GM18519 (cell line): ENCODE measurements at regions not wholly inside any gene's neighbourhood (a gene's known extent, or its start where the extent isn't known, plus 50 kb on each side); places are given as distances from the start of the nearest gene placed in this dataset.

Experiments
- ATAC-seq: cut with Tn5 transposase; IDR thresholded peaks from one replicate; pipeline ENCODE4 v1.9.1; 2021; ENCODE audit warnings: mild to moderate bottlenecking, moderate library complexity; ENCODE audit not compliant: unreplicated experiment, low FRiP score

GRCh38 chr2:12152888-12153287 lies 406.5 kb downstream of the LPIN1 start:
- no peak for ATAC-seq

- no peak for ATAC-seq
Measured at GRCh38 chr2:12155303-12156051, 409.0 kb downstream of the LPIN1 start.

GRCh38 chr2:12156349-12156748 lies 409.9 kb downstream of the LPIN1 start:
- no peak for ATAC-seq

- ATAC-seq: no peak
Measured at GRCh38 chr2:12161085-12161484, 414.7 kb downstream of the LPIN1 start.

- ATAC-seq: no peak
Measured at GRCh38 chr2:12162269-12163247, 416.1 kb downstream of the LPIN1 start.

GRCh38 chr2:12163866-12164265 lies 417.4 kb downstream of the LPIN1 start:
- ATAC-seq: no peak

- no peak for ATAC-seq
Measured at GRCh38 chr2:12164689-12165088, 418.3 kb downstream of the LPIN1 start.

GRCh38 chr2:12167525-12168317 lies 421.3 kb downstream of the LPIN1 start:
- ATAC-seq: no peak

GRCh38 chr2:12168354-12168753 lies 421.9 kb downstream of the LPIN1 start:
- ATAC-seq: no peak

- no peak for ATAC-seq
Measured at GRCh38 chr2:12168791-12169388, 422.5 kb downstream of the LPIN1 start.

GRCh38 chr2:12169721-12170120 lies 423.3 kb downstream of the LPIN1 start:
- no peak for ATAC-seq

GRCh38 chr2:12170121-12170520 lies 423.7 kb downstream of the LPIN1 start:
- no peak for ATAC-seq

GRCh38 chr2:12173271-12173942 lies 427.0 kb downstream of the LPIN1 start:
- no peak for ATAC-seq

- no peak for ATAC-seq
Measured at GRCh38 chr2:12173943-12174340, 427.5 kb downstream of the LPIN1 start.

GRCh38 chr2:12175323-12175722 lies 428.9 kb downstream of the LPIN1 start:
- ATAC-seq: no peak

GRCh38 chr2:12176623-12177454 lies 430.4 kb downstream of the LPIN1 start:
- ATAC-seq: peak; percentile 76

GRCh38 chr2:12177455-12178288 lies 431.2 kb downstream of the LPIN1 start:
- ATAC-seq: peak; percentile 60
